ENCODE measurements at regions not wholly inside any gene's neighbourhood (a gene's known extent, or its start where the extent isn't known, plus 50 kb on each side); places are given as distances from the start of the nearest gene placed in this dataset.
"Not testable (repeated sequence)": the region's sequence is repeated elsewhere in the genome, so short reads cannot be mapped to it uniquely, and the experiment has no call there.

- Histone ChIP-seq H3K27ac (no peak overlapping the region), H3K36me3 (ENCODE audit: low read depth, missing control alignments) (no peaks in the 10 kb centered on the region), H3K4me3 (no peak overlapping the region), H3K4me1 (no peaks in the 10 kb centered on the region), H3K27me3 (no peaks in the 10 kb centered on the region), H3K9me3 (no peaks in the 10 kb centered on the region)
- intact Hi-C loops (cut with DNase I; ENCODE audit: low total_unique reads): no loop called here
- TF ChIP-seq POLR2A (IDR thresholded peaks at IDR 0.05): no peak
- no peak for TF ChIP-seq CTCF (IDR thresholded peaks at IDR 0.05)
- WGBS, 2 donors: 70 to 73% methylated on average over 2 of the region's 2 CpGs
- no peak for DNase-seq
Measured at GRCh38 chr6:131476362-131476761, 96.7 kb upstream of the ARG1 start.

GRCh38 chr6:131478740-131479211, 94.2 kb upstream of the ARG1 start:
- H3K4me1 ChIP-seq; H3K9me3 ChIP-seq; H3K27me3 ChIP-seq; intact Hi-C loops (cut with DNase I; ENCODE audit: low total_unique reads); H3K27ac ChIP-seq; H3K4me3 ChIP-seq; DNase-seq; H3K36me3 ChIP-seq (ENCODE audit: low read depth, missing control alignments): not testable (repeated sequence)
- WGBS, 2 donors: 49 to 54% methylated on average over 6 of the region's 6 CpGs

- DNase-seq: no peak
- Histone ChIP-seq H3K27ac (no peak overlapping the region), H3K4me3 (no peak overlapping the region), H3K27me3 (no peaks in the 10 kb centered on the region), H3K4me1 (no peaks in the 10 kb centered on the region), H3K9me3 (no peaks in the 10 kb centered on the region), H3K36me3 (ENCODE audit: low read depth, missing control alignments) (no peaks in the 10 kb centered on the region)
- 84 to 86% methylated on average over 2 of the region's 2 CpGs for WGBS, 2 donors
- TF ChIP-seq CTCF (IDR thresholded peaks at IDR 0.05) (no peak), POLR2A (IDR thresholded peaks at IDR 0.05) (no peak)
- intact Hi-C loops (cut with DNase I; ENCODE audit: low total_unique reads): no loop called here
Measured at GRCh38 chr6:131486608-131487007, 86.4 kb upstream of the ARG1 start.

GRCh38 chr6:131488780-131489179, 84.2 kb upstream of the ARG1 start:
- intact Hi-C loops (cut with DNase I; ENCODE audit: low total_unique reads): no loop called here
- no peak for TF ChIP-seq POLR2A (IDR thresholded peaks at IDR 0.05)
- no peak for TF ChIP-seq CTCF (IDR thresholded peaks at IDR 0.05)
- H3K27ac ChIP-seq: no peak overlapping the region
- WGBS, 2 donors: 89 to 100% methylated on average over 3 of the region's 3 CpGs
- H3K9me3 ChIP-seq: no peaks in the 10 kb centered on the region
- no peaks in the 10 kb centered on the region for H3K36me3 ChIP-seq (ENCODE audit: low read depth, missing control alignments)
- no peaks in the 10 kb centered on the region for H3K4me1 ChIP-seq
- no peak for DNase-seq
- H3K4me3 ChIP-seq: no peak overlapping the region
- H3K27me3 ChIP-seq: no peaks in the 10 kb centered on the region

- Histone ChIP-seq H3K9me3 (no peaks in the 10 kb centered on the region), H3K36me3 (ENCODE audit: low read depth, missing control alignments) (no peaks in the 10 kb centered on the region), H3K27me3 (no peaks in the 10 kb centered on the region), H3K4me3 (no peak overlapping the region), H3K4me1 (no peaks in the 10 kb centered on the region), H3K27ac (no peak overlapping the region)
- intact Hi-C loops (cut with DNase I; ENCODE audit: low total_unique reads): no loop called here
- WGBS, 2 donors: 41 to 79% methylated on average over 3 of the region's 3 CpGs
- TF ChIP-seq CTCF (IDR thresholded peaks at IDR 0.05) (no peak), POLR2A (IDR thresholded peaks at IDR 0.05) (no peak)
- no peak for DNase-seq
Measured at GRCh38 chr6:131490441-131490840, 82.6 kb upstream of the ARG1 start.
